Immature natural killer cell (primary cell): ENCODE measurements at regions not wholly inside any gene's neighbourhood (a gene's known extent, or its start where the extent isn't known, plus 50 kb on each side); places are given as distances from the start of the nearest gene placed in this dataset.
"Not testable (repeated sequence)": the region's sequence is repeated elsewhere in the genome, so short reads cannot be mapped to it uniquely, and the experiment has no call there.

Experiments used
- DNase-seq, 3 donors: peaks; one replicate each; pipeline ENCODE4 v3.0.0; 2022; ENCODE audit warnings: mixed read lengths in 1 of 3
- H3K27ac Mint-ChIP-seq, 6 donors: one replicate each; pipeline ENCODE4 v1.8.0; 2020; ENCODE audit warnings: mixed read lengths in 6 of 6, mild to moderate bottlenecking in 5 of 6, inconsistent platforms in 4 of 6, moderate library complexity in 3 of 6
- H3K27me3 Mint-ChIP-seq, 3 donors: one replicate each; pipeline ENCODE4 v1.8.0; 2020 to 2021; ENCODE audit warnings: low read depth in 3 of 3, mild to moderate bottlenecking in 3 of 3, mixed read lengths in 3 of 3, moderate library complexity in 3 of 3, inconsistent platforms in 1 of 3
- H3K36me3 Mint-ChIP-seq, 3 donors: one replicate each; pipeline ENCODE4 v1.8.0; 2020; ENCODE audit warnings: mixed read lengths in 3 of 3, inconsistent platforms in 2 of 3, mild to moderate bottlenecking in 2 of 3
- H3K4me1 Mint-ChIP-seq, 2 donors: one replicate each; pipeline ENCODE4 v1.8.0; 2020; ENCODE audit warnings: inconsistent platforms in 2 of 2, mild to moderate bottlenecking in 2 of 2, mixed read lengths in 2 of 2, moderate library complexity in 1 of 2
- H3K4me3 Mint-ChIP-seq, 5 donors: one replicate each; pipeline ENCODE4 v1.8.0; 2020; ENCODE audit warnings: mild to moderate bottlenecking in 5 of 5, mixed read lengths in 5 of 5, inconsistent platforms in 3 of 5, moderate library complexity in 3 of 5
- H3K9me3 Mint-ChIP-seq, 6 donors: one replicate each; pipeline ENCODE4 v1.8.0; 2020; ENCODE audit warnings: mild to moderate bottlenecking in 6 of 6, mixed read lengths in 6 of 6, inconsistent platforms in 4 of 6, moderate library complexity in 3 of 6

DNA sequence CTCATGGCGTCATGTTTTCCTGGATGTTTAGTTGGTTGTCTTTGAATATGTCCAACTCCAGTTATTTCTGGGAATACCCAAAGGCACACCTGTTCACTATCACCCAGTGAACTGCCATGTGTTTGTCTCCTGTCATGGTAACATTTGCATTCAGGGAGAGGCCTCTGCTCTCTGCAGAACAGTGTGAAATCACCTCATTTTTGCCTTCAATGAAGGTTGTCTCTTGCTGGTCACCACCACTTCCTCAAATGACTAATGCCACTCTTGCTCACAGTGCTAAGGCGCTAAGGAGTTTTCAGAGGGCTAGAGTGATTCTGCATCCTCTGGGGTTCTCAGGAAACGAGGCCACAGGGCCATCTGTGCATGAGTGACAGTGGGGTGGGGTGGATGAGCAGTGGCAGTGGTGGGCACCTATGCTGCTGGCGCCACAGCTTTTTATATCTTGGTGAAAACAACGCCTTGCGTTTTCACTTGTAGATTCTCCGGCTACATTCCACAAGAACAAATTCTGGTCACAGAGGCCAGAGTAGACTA lies 60.0 kb upstream of the ATP5PO start:
- Mint-ChIP-seq H3K27me3 (peaks cover 5 to 11% (median 7%) of the 10 kb centered on the region in 3 donors), H3K9me3 (no peaks in the 10 kb centered on the region), H3K4me1 (peaks cover 53 to 63% of the 10 kb centered on the region in 2 donors), H3K36me3 (peaks cover 0 to 3% (median 0%) of the 10 kb centered on the region in 3 donors), H3K4me3 (peak overlapping the region; percentile 72 to 83 (median 75)), H3K27ac (peak overlapping the region; percentile 93 to 99 (median 98))
- DNase-seq: peak; percentile 84 to 89 (median 84)

DNA sequence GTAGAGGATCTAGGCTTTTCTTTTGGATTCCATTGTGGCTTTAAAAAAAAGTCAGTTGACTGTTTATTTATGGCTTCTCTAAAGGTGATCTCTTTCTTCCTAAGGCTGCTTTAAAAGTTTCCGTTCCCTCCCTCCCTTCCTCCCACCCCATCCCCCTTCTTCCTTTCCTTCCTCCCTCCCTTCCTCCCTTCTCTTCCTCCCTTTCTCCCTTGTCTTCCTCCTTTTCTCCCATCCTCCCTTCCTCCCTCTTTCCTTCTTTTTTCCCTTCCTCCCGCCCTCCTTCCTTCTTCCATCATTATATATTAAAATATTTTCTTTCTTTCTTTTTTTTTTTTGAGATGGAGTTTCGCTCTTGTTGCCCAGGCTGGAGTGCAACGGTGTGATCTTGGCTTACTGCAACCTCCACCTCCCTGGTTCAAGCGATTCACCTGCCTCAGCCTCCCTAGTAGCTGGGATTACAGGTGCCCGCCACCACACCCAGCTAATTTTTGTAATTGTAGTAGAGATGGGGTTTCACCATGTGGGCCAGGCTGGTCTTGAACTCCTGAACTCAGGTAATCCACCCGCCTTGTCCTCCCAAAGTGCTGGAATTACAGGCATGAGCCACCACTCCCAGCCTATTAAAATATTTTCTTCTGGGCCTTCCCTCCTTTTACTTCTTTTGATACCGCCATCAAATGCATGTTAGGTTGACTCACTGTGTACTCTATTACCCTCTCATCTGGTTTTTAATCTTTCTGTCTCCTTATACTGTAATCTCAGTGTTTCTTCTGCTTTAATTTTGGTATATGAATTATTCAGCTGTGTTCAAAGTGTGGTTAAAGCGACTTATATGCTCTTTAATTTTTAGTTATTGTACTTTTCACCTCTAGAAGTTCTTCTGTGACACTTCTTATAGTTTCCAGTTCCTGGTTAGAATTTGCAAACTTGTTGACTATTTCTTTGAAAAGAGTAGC lies 59.2 kb upstream of the ATP5PO start:
- Mint-ChIP-seq H3K36me3 (peaks cover 0 to 3% (median 0%) of the 10 kb centered on the region in 3 donors), H3K4me3 (peak overlapping the region; percentile 72 to 83 (median 75)), H3K9me3 (no peaks in the 10 kb centered on the region), H3K4me1 (peaks cover 53 to 63% of the 10 kb centered on the region in 2 donors), H3K27ac (peak overlapping the region; percentile 93 to 99 (median 98)), H3K27me3 (peaks cover 5 to 11% (median 7%) of the 10 kb centered on the region in 3 donors)
- no peak for DNase-seq

DNA sequence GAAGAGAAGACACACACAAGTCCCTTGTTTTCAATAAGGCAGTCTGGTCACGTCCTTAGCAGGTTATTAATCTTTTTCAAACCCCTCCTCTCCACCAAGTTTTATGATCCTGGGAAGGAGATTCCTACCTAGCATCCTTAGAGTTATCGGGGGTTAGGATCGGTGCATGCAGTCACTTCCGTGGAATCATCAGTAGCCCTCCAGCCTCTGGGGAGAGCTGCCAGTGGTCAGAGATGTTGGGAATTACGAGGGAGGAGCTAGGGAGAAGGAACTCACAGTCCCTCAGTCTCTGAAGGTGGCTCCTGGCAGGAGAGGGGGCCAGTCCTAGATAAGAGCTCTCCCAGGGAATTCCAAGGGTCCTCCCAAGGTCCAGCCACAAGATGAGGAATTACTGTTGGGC lies 57.7 kb upstream of the ATP5PO start:
- H3K4me1 Mint-ChIP-seq: peaks cover 46 to 54% of the 10 kb centered on the region in 2 donors
- peak overlapping the region in 1 of 6 donors; percentile 28 for H3K27ac Mint-ChIP-seq
- H3K9me3 Mint-ChIP-seq: no peaks in the 10 kb centered on the region
- DNase-seq: no peak
- peaks cover 5 to 11% (median 7%) of the 10 kb centered on the region in 3 donors for H3K27me3 Mint-ChIP-seq
- H3K36me3 Mint-ChIP-seq: peaks cover 0 to 3% (median 0%) of the 10 kb centered on the region in 3 donors
- no peak overlapping the region for H3K4me3 Mint-ChIP-seq

DNA sequence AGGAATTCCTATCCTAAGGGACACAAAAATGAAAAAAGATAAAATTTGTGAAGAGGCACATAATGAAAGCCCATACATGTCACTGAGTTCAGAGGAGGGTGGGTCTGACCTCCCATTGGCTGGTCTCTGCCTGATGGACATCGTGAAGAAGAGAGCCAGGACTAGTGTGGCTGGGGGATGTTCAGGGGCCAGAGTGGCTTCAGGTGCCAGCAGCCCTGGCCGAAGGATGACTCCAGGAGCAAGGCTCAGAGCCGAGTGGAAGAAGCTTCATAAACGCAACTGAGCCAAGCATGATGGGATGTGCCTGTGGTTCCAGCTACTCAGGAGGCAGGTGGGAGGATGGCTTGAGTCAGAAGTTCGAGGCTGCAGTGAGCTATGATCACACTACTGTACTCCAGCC lies 56.9 kb upstream of the ATP5PO start:
- H3K27ac Mint-ChIP-seq: peak overlapping the region in 2 of 6 donors; percentile 39 to 55
- H3K4me1 Mint-ChIP-seq: peaks cover 41 to 50% of the 10 kb centered on the region in 2 donors

DNA sequence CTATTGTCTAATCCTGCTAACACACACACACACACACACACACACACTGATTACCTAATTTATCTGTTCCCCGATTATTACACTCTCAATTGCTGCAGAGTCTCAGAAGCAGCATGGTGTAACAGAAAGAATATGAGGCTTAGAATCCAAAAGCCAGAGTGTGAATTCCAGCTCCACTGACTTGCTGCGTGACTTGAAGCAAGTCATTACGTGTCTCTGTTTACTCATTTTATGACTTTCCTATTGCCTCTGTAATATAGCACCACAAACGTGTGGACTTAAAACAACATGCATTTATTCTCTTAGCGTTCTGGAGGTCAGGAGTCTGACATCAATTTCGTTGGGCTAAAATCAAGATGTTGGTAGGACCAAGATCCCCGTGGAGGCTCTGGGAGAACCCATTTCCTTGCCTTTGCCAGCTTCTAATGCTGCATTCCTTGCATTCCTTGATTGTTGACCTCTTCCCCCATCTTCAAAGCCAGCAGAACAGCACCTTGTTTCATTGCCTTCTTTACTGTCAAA lies 55.9 kb upstream of the ATP5PO start:
- no peak for DNase-seq
- Mint-ChIP-seq H3K27ac (peak overlapping the region in 3 of 6 donors; percentile 4 to 51 (median 37)), H3K4me1 (peaks cover 34 to 40% of the 10 kb centered on the region in 2 donors), H3K36me3 (peaks cover 0 to 3% (median 0%) of the 10 kb centered on the region in 3 donors), H3K9me3 (no peaks in the 10 kb centered on the region), H3K4me3 (no peak overlapping the region), H3K27me3 (peaks cover 3 to 10% (median 7%) of the 10 kb centered on the region in 3 donors)

More for the DNA sequence above, 56.9 kb upstream of the ATP5PO start:
- DNase-seq: no peak
- Mint-ChIP-seq H3K4me3 (no peak overlapping the region), H3K27me3 (peaks cover 3 to 11% (median 7%) of the 10 kb centered on the region in 3 donors), H3K9me3 (no peaks in the 10 kb centered on the region), H3K36me3 (peaks cover 0 to 3% (median 0%) of the 10 kb centered on the region in 3 donors)

DNA sequence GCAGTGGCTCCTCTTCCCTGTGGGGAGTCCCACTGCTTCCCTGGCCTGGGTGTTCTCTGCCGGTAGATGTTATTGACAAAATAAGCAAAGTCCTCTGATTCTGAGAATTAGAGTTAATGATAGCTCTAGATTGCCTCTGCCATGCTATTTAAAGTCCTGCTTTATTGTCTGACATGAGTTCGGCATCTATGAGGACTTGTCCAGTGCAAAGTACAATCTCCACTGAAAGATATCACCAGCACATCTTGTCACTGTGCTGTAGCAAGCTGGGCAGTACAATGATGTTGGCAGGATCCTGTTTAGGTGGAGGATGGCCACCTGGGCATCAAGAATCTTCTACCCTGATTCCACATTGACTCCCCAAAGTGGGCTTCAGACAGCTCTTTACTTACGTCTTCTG lies 54.0 kb upstream of the ATP5PO start:
- peaks cover 16 to 22% of the 10 kb centered on the region in 2 donors for H3K4me1 Mint-ChIP-seq
- DNase-seq: no peak
- no peaks in the 10 kb centered on the region for H3K9me3 Mint-ChIP-seq
- H3K27ac Mint-ChIP-seq: no peak overlapping the region
- H3K36me3 Mint-ChIP-seq: no peaks in the 10 kb centered on the region
- peaks cover 0 to 3% (median 1%) of the 10 kb centered on the region in 3 donors for H3K27me3 Mint-ChIP-seq
- H3K4me3 Mint-ChIP-seq: no peak overlapping the region

DNA sequence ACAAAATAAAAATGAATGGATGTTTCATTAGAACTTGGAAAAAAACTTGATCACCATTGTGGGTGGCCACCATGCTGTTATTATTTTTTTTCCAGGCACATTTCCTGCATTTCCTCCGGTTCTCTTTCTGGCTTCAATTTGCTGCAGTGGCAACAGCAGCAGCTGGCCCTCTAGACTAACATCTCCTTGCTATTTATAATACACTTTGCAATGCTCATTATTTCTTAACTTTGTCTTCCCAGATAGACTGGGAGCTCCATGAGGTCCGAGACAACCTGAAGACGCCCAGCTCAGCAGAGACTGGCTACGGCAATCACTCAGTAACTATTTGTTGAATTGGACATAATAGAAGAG lies 53.4 kb upstream of the ATP5PO start:
- H3K27me3 Mint-ChIP-seq: peaks cover 0 to 3% (median 1%) of the 10 kb centered on the region in 3 donors
- DNase-seq: no peak
- H3K27ac Mint-ChIP-seq: no peak overlapping the region
- no peaks in the 10 kb centered on the region for H3K9me3 Mint-ChIP-seq
- H3K4me1 Mint-ChIP-seq: peaks cover 10 to 15% of the 10 kb centered on the region in 2 donors
- H3K4me3 Mint-ChIP-seq: no peak overlapping the region
- H3K36me3 Mint-ChIP-seq: no peaks in the 10 kb centered on the region

DNA sequence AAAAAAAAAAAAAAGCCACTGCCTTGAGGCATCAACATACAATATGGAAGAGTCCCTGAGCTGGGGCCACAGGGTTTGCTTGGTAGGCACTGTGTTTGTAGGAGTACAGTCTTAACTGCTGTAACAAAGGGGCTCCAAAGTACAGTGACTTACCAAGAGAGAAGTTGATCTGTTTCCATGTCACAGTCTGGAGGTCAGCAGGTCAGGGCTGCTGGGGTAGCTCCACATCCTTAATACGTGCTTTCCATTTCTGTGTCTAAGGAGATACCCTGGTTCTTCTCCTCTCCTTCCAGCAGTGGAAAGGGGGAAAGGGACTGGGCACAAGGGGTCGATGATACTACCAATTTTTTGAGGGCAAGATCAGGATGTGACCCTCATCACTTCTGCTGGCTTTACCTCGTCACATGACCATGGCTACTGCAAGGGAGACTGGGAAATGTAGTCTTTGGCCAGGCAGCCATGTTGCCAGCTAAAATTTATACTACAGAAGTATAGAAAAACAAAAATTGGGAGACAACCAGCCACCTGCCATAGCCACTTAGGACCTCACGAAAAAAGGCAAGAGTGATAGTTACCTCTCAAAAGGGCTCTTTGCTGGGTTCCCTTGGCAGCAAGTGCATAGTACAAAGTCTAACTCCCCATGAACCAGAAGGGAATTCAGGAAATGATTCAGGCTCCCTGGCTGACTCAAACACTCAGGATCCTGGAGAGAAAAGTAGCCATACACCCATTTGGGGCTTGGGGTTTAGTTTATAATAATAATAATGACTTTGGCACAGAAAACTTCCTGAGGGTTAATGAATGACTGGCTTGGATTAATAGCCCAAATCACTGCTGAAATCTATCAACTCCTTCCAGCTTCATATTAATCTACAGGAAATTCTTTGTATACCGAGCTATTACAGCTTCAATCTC lies 52.7 kb upstream of the ATP5PO start:
- Mint-ChIP-seq H3K27me3 (peaks cover 0 to 3% (median 1%) of the 10 kb centered on the region in 3 donors), H3K4me1 (peaks cover 8 to 13% of the 10 kb centered on the region in 2 donors), H3K36me3 (peaks cover 0 to under 1% (median 0%) of the 10 kb centered on the region in 3 donors), H3K9me3 (no peaks in the 10 kb centered on the region), H3K4me3 (no peak overlapping the region), H3K27ac (peak overlapping the region in 2 of 6 donors; percentile 11 to 61)
- no peak for DNase-seq

DNA sequence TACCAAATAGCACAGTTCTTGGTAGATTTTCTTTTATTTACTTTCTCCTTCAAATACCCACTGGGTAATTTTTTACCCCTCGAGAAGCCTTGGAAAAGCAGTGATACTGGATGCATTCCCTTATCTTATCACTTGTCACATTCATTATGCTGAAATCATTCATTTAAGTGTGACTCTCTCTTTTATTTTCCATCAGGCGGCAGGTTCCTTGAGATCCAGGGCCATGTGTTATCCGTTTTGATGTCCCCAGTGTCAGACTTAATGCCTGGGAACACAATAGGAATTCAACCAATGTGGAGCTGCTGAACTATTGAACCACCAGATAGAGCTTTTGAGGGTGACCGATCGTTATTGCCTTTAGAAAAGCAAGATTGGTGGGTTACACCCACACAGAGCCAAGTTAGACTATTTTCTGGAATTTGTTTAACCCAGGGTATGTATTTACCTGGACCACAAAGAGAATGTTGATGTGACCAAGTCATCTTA lies 51.5 kb upstream of the ATP5PO start:
- peaks cover 7 to 13% of the 10 kb centered on the region in 2 donors for H3K4me1 Mint-ChIP-seq
- H3K36me3 Mint-ChIP-seq: peaks cover 0 to 7% (median 0%) of the 10 kb centered on the region in 3 donors
- peak overlapping the region in 2 of 6 donors; percentile 57 to 64 for H3K27ac Mint-ChIP-seq
- no peak for DNase-seq
- no peak overlapping the region for H3K4me3 Mint-ChIP-seq
- peaks cover 0 to 2% (median 0%) of the 10 kb centered on the region in 6 donors for H3K9me3 Mint-ChIP-seq
- peaks cover 0 to 1% (median 0%) of the 10 kb centered on the region in 3 donors for H3K27me3 Mint-ChIP-seq

DNA sequence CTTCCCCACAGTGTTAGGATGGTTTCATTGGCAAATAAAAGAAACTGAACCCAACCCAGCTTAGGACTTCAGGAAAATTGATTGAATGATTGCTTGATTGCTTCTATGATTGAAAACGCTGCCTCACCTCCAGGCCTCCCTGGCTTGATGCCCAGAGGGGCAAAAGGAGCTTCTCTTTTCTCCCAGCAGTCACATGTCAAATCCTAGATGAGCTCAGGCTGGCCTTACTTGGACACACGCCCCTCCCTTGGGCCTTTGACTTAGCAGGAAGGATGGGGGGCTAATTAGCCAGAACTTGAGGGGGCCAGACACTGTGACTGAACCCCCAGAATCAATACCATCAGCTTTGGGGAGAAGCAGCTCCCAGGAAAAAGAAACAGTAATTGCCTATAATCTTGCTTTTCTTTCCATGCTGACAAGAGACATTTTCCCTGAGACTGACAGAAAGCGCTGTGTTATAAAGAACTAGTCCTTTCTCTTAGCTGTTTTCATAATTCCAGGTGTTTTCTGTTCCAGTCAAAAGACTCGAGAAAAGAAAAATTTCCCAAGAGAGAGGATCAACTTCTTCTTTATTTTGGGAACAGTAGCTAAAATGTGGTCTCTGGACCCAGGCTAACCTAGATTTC lies 50.8 kb upstream of the ATP5PO start:
- no peak overlapping the region for H3K27ac Mint-ChIP-seq
- peaks cover 0 to 2% (median 0%) of the 10 kb centered on the region in 6 donors for H3K9me3 Mint-ChIP-seq
- H3K4me3 Mint-ChIP-seq: no peak overlapping the region
- peaks cover 5 to 6% of the 10 kb centered on the region in 2 donors for H3K4me1 Mint-ChIP-seq
- H3K27me3 Mint-ChIP-seq: no peaks in the 10 kb centered on the region
- DNase-seq: no peak
- peaks cover 0 to 7% (median 0%) of the 10 kb centered on the region in 3 donors for H3K36me3 Mint-ChIP-seq

DNA sequence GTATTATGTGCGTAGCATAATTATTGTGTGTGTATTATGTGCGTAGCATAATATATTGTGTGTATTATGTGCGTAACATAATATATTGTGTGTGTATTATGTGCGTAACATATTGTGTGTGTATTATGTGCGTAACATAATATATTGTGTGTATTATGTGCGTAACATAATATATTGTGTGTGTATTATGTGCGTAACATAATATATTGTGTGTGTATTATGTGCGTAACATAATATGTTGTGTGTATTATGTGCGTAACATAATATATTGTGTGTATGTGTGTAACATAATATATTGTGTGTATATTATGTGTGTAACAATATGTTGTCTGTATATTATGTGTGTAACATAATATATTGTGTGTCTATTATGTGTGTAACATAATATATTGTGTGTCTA lies 50.1 kb upstream of the ATP5PO start:
- H3K4me3 Mint-ChIP-seq, H3K27me3 Mint-ChIP-seq, DNase-seq, H3K4me1 Mint-ChIP-seq, H3K9me3 Mint-ChIP-seq, H3K27ac Mint-ChIP-seq, H3K36me3 Mint-ChIP-seq: not testable (repeated sequence)
